ENCODE measurements at regions not wholly inside any gene's neighbourhood (a gene's known extent, or its start where the extent isn't known, plus 50 kb on each side); places are given as distances from the start of the nearest gene placed in this dataset.

DNA sequence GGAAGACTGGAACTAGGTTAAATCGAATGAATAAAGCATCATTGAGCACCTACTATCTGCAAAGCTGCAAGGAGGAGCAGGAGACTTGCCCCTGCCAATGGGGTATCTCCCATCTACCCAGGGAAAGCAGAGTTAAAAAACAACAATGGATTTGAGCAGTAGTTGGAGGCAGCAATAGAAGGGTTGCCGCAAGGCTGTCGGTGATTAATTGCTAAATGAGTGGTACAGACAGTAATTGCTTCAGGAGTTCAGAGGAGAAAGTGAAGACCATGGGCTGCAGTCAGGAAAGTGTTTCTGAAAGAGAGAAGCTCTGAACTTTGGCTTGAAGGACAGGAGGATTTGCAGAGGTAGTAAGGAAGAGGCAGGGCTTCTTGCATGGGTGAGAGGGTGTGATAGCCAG is 152.9 kb downstream of the ACTL8 start:
- no peak for DNase-seq

DNA sequence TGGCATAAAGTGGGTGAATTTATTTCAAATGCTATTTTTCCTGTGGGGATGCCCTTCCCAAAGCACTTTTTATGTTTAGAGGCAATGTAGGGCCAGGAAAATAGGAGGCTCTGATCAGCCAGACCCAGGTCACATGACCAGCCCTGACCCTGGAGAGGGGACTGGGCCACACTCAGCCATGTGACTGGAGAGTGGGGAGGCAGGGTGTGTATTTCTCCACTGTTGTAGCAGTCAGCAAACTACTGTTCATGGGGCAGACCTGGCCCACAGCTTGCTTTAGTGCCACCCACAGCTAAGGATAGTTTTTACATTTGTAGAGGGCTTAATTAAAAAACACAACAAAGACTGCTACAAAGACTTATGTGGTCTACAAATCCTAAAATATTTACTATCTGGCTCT is 153.8 kb downstream of the ACTL8 start:
- no peak for DNase-seq

DNA sequence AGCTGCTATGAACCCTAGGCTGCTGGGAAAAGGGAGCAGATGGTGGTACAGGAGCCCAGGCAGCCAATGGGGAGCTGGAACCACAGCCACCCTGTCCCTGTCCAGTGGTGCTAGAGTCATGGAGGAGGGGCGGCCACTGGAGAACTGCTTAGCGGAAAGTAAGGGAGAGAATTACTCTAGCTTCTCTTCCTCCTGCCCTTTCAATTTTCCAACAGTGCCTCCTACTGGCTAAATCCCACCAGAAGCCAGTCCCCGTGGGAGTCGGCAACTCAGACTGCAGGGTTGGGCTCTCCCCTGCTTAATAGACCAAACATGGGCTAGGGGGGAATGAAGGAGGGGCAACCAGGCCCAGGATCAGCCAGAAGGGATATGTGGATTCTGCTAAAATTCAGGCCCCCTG is 154.5 kb downstream of the ACTL8 start:
- DNase-seq = no peak

DNA sequence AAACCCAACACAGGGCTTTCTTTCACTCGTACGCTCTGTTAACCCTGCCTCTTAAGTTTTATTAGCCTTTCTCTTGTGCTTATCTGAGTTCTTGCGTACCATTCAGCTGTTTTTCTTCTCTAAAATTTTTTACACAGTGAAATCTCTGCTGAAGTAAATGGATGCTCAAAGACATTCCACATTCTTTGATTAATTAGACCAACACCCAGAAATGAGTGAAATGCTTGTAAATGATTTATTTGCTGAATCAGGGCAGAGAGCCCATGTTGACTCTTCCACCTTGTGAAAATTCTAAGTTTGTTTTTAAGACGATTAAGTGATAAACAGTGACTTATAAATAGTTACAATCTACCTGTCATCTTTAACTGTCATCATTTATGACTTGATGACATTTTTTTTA is 156.7 kb downstream of the ACTL8 start:
- no peak for DNase-seq

DNA sequence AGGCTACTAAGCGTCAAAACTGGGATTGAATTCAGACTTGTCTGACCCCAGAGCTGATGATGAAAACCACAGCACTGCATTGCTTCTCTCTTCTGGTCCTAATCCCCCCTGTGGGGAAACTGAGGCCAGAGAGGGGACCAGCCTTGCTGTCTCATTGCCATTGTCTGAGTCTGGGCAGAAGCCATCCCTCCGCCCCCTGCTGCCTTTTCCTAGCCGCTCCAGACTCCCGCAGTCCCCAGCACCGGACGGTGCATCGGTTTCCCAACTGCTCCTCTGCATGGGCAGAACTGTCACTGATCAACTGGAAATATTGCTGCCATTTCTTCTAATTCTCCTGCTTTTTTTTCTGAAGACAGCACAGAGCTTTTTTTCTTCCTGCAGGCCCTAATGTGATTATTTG is 157.4 kb downstream of the ACTL8 start:
- no peak for DNase-seq

DNA sequence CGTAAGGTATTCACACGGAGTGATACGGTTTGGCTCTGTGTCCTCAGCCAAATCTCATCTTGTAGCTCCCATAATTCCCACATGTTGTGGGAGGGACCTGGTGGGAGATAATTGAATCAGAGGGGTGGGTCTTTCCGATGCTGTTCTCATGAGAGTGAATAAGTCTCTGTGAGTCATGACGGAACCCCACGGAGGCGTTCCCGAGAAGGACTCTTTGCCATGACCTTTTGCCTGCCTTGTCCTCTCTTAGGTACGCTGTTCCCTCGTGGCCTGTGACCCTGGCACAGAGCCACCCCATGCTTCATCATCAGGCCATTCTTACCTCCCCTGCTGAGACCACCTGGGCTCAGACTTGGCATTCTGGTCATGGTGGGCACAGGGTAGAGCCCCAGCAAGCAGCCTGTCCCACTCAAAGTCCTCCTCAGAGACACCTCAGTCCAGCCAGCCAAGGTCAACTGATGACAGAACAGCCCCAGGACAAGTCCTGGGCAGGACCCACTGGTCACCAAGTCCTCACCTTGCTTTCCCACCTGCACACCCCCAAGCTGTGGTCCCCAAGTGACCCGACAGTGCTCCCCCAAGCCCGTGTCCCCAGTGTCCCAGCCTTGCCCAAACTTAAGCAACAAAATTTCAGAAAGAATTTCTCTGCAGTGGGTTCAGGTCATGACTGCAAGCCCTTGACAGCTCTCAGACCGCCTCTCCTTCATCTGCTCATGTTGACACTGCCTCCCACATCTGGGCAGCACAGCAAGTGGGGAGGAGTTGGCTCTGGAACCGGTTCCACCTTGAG is 158.4 kb downstream of the ACTL8 start:
- no peak for DNase-seq

DNA sequence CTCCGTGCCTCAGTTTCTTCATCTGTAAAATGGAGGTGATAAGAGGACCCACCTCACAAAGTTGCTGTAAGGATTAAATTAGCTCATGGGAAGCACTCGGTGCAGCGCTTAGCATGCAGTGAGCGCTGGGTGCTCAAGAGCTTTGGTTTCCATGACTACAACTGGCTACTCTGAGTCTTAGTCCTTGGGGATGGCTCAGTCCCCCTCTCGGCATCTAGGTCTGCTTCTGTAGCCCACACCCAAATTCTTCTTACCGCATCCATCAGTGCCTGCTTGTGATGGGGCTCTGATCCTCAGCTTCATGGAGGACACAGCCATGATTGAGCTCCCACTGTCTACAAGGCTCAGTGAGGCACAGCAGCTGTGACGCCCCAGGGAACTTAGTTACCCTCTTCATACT is 159.0 kb downstream of the ACTL8 start:
- DNase-seq = no peak

DNA sequence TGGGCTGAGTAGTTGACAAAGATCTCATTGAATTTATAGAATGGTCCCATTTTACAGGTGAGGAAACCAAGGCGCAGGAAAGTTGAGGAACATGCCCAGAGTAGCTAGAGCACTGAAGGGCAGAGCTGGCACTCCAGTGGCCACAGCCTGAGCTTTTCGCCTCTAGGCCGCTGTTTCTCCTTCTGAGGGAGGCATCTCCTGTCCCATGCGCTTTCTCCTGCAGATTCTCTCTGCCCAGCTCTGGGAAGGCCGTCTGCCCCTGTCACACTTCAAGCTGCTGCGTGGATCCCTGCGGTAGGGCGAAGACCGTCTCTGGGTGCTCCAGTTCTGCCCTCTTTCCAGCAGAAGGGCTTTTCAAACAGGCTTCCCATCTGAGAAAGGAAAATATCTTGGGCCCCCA is 159.9 kb downstream of the ACTL8 start:
- no peak for DNase-seq

DNA sequence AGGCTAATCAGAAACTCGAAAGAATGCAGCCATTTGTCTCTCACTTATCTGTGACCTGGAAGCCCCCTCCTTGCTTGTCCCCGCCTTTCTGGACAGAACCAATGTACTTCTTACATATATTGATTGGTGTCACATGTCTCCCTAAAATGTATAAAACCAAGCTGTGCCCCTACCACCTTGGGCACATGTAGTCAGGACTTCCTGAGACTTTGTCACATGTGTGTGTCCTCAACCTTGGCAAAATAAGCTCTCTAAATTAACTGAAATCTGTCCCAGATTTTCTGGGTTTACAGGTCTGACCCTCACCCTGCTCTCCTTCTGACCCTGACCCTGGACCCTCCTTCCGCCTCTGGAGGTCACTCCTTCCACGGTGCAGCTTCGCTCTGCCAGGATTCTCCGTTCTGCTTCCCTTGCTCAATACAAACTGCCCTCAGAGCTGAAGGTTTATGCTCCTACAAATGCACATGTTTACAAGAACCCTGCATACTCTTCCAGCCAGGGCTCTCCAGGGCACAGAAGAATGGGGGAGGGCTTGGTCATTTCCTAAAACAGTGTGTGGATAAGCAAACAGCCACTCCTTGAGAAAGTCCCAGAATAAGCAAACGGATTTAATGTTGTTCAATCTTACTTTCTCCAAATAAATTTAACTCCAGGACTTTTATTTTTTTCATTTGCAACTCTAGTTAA is 160.5 kb downstream of the ACTL8 start:
- DNase-seq = no peak

DNA sequence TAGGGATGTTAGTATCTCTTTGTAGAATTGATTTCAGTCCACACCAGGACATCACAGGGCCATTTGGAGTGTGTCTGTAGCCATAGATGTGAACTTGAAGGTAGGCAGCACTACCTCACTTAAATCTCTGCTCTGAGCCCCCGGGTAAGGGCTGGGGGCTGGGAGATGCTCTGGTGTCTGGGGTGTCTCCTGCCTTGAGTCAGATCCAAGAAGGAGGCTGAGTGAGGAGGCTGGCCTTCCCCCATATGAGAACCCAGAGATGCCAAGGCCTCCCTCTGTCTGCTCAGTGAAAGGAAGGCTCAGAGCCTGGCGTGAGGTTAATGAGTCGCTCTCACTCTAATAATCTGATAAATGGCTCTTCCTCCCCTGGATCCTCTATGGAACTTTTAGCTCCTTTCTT is 161.6 kb downstream of the ACTL8 start:
- DNase-seq = no peak

DNA sequence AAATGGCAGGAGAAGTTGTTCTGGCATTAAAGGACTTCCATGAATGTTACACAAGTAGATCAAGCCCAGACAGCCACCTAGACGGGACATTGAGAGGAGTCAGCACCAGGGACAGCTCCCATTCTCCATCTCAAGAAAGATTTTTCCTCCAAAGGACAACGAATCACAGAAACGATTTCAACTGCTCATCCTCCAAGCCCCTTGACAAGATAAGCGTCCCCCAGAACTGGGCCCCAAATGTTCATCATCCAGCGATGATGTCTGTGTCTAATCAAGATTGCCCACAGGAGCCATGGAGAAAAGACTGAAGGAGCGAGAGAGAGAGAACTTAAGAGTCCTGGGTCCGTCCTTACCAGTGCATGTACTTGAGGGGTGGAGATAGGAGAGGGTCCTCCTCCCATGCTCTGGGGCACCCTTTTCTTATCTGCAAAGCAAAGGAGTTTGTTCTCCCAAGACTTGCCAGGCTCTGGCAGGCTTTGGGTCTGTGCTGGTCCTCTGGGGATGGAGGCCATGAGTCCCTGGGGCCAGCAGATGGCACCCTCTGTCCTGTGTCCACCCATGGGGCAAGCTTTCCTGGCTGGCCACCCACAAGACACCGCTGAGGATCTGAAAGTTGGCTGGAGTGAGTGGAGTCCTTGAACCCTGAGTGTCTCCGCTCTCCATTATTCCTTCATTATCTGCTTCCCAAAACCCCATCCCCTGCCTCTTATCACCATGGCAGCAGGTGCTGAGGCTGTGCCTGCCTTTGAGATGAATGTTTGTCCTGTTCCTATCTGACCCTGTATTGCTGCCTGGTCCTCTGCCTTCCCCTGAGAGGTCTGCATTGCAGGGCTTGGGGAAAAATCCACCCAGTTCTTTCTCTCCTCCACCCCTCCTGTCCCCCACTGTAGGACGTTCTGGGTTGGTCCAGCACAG is 164.6 kb downstream of the ACTL8 start:
- DNase-seq = no peak

DNA sequence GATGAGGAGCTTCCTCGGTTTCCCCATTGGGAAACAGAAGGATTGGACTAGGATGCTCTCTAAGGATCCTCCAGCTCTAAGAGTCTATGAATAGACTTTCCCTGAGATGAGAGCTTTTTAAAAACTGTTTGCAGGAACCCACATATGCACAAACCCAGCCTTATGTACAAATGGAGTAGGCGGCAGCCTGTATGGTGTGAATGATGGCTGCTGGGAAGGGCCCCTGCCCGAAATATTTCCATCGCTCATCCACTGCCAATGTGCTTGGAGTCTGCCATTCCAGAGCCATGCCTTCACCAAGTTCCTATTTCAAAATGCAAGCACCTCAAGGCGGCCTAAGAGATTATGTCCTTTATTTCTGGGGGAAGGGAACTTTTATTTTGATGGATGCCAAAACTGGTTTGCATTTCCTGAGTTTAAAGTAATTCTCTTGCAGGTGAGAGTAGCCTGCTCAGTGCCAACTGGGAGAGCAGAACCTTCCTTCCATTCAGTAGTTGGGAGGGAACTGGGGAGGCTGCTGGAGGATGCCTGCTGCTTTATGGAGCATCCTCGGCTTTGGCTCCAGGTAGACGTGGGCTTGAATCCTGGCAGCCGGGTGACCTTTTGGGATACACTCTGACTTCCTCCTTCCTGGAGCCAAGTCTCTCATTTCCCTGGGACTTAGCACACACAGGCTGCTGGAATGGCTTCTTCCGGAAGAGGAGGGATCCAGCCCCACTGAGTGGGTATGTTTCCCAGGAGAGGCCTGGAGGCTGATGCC is 165.9 kb downstream of the ACTL8 start:
- no peak for DNase-seq

DNA sequence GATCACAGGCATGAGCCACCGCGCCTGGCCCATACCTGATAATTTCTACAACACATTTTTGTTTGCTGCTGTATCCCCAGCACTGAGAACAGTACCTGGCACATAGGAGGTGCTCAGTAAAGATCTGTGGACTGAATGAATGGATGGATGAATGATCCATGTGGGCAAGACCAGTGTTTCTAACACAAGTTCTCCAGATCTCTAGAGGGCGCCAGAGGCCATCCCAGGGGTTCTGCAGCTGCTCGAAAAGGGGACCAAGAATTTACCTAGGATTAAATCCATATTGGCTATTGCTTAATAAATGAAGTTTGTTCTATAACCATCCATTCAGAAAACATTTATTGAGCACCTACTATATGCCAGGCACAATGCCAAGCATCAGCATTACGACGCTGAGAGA is 167.7 kb downstream of the ACTL8 start:
- no peak for DNase-seq

DNA sequence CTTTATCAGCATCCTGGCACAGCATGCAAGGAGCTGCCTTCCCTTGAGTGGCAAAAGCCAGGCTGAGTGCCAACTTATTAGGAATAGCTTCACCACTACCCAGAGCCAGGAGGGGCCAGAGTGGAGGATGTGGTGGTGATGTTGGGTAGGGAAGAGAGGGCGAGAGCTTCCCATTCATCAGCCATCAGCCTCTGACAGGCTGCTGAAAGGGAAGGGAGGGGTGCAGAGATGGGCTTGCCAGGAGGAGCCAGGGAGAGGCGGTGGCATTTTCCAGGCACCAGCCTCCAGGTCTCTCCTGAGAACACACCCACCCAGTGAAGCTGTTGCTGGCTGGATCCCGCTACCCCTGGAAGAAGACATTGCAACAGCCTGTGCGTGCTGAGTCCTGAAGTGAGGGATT is 168.5 kb downstream of the ACTL8 start:
- DNase-seq = no peak

DNA sequence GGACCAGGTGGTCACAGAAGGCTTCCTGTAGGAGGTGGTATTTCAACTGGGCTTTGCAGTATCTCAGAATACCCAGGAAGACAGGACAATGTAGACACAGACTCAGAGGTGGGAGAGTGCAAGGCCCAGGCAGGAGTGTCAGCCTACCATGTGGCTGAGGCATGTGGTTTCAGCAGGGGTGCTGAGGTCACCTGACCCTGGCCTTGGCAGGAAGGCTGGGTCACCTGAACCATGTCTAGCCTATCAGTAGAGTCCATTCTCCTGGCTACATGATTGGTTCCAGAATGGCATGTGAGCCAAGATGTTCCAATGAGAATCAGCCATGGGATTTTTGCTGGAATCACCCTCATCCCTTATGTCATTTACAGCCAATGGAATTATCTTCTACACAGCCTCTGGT is 169.4 kb downstream of the ACTL8 start:
- DNase-seq = no peak

DNA sequence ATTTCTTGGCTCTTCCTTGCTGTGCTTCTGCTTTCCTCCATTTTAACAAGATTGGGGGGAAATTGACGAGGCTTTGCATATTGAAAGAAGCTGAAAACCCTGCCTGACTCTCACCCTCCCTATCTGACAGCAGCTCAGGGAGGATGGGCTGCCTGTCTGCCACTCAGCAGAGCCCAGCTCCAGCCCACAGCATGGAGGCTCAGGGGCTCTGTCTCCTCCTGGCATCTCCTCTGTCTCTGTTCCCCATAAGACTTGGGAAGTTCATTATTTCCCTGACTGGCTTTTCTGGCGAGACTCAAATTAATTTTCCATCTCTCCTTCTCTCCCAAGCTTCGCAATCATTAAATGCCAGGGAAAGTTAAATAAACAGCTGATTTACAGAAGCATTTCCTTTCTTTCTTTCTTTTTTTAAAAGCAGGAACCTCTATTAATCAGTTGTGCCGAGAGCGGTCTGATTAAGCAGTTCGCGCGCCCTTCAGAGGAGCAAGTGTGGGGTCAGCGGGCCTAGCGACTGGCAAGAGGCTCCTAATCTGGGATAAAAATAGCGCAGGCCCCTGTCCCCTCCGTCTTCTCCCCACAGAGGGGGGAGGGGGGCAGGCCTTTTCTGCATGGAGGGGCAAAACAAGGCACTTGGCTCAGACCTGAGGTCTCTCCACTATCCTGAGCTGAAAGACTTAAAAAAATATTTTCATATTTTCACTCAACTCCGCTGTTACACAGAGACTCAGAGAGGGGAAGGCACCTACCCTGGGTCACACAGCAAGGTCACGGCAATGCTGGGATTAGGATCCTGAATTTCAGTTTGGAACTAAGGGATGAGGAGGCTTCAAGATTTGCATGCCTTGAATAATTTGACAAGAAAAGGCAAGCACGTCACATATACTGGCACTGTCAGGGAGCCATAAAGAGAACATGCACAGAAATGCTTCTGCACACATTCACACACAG is 170.4 kb downstream of the ACTL8 start:
- no peak for DNase-seq

DNA sequence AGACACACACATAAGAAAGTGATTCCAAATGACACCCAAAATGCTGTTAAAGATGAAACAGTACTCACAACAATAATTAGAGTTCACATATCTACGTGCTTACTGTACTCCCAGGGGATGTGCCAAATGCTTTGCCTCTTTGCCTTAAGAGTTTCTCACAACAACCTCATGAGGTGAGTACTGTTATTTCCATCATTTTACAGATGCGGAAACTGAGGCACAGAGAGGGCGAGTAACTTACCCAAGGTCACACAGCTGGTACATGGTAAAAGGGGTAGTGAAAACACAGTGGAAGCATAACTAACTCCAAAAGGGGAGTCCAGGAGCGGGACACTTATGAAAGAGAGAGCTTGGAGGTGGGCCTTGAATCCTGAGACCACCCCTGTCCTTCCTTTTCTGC is 171.8 kb downstream of the ACTL8 start:
- DNase-seq = no peak

DNA sequence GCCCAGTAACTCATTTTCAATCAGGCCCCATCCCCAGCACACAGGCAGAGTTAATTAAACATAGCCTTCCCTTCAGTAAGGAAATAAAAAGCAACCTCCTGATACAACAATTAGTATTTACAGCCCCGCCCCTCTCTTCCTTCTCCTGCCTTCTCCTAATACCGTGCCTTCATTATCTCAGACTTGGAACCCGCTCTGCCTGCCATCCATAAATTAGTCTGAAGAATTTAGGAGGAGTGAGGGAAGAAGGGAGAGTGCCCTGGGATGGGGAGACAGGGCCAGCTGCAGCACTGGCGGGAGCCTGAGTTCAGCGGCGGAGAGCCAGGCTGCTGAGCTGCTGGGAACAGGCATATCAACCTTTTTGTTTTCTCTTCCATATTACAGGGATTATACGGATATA is 172.8 kb downstream of the ACTL8 start:
- DNase-seq = no peak

DNA sequence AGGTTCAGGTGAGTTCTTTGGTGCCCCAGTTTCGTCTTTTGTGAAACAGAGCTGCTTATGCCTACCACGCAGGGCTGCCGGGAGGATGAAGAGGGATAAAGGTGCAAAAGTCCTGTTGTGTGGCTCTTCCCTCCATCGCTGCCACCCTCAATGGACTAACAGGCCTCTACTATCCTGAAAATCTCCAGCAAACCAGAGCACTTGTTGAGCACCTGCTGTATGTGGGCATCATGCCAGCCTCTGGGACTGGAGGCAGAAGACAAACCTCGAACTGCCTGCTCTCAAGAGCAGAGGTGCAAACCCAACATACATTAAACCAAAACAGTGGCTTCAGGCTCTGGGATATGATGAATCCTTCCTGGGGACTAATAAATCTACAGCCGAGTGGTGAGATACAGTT is 174.1 kb downstream of the ACTL8 start:
- no peak for DNase-seq

DNA sequence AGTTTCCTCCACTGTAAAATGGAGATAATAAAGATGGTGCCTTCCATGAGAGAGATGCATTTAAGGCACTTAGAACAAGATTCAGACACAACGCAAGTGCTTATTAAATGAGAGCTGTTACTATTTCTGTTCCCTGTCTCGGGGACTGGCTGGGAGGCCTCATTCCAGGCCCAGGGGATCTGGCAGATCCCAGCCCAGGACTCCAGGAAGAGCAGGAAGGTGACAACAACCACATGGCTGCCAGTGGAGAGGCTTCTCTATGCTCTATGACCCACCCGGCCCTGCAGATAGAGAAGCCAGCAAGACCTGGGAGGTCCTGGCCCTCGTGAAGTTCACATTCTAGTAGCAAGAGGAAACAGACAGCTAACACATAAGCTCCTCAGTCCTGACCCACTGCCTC is 175.5 kb downstream of the ACTL8 start:
- no peak for DNase-seq

DNA sequence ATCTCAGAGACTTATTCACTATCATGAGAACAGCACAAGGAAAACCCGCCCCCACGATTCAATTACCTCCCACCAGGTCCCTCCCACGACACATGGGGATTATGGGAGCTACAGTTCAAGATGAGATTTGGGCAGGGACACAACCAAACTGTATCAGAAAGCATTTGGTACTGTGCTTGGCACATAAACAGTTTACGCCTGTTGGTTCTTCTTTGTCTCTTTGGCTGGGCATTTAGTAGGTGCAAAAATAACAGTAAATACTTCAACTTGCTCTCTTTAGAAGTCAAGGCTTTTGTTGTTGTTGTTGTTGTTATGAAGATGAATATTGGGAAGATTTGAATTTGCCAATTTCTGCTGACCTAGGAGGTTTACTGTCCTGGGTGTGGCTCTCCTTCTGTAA is 175.4 kb upstream of the IGSF21 start:
- DNase-seq = no peak

DNA sequence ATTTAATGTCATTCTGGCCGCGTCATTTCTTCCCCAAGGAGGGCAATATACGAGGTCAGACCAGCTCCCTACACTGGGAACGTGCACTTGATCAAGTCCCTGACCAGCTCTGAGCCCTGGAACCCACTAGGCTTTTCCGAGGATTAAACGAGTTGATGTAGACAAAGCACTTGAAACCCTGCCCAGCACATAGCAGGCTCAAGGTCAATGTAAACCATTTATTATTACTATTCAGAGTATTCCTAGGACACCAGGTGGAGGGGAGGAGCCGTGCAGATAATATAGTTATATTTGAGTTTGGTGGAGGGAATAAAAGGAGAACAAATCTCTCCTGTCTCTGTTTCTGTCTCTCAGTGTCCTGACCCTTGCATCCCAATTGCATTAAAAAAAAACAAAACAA is 174.1 kb upstream of the IGSF21 start:
- no peak for DNase-seq

All from T1000 (cell line).